GM13977 (cell line): ENCODE measurements at regions not wholly inside any gene's neighbourhood (a gene's known extent, or its start where the extent isn't known, plus 50 kb on each side); places are given as distances from the start of the nearest gene placed in this dataset.
"Not testable (repeated sequence)": the region's sequence is repeated elsewhere in the genome, so short reads cannot be mapped to it uniquely, and the experiment has no call there.

Experiments used
- DNase-seq: peaks from one replicate; pipeline ENCODE4 v3.0.0; 2012; ENCODE audit warnings: low spot score
- CTCF ChIP-seq: IDR thresholded peaks from 2 replicates; pipeline ENCODE4 v1.5.1; 2012; ENCODE audit warnings: mild to moderate bottlenecking, control low read depth; ENCODE audit not compliant: insufficient read depth; ENCODE audit errors: extremely low read depth, missing control alignments
- in situ Hi-C: fragments of 300-500 bp; cut with MboI; formaldehyde crosslinking; loops from one replicate; pipeline ENCODE4 v1.12.0; 2022; ENCODE audit warnings: low sequenced_read_pairs, low pct_unique_long_range_greater_than_20kb, mixed read lengths, inconsistent platforms; ENCODE audit not compliant: unreplicated experiment

GRCh38 chr7:76117306-76117991, 69.5 kb downstream of the MDH2 start:
- DNase-seq, in situ Hi-C loops: not testable (repeated sequence)

- not testable (repeated sequence) for DNase-seq
Observed at GRCh38 chr7:76118253-76119036, 70.5 kb downstream of the MDH2 start.

GRCh38 chr7:76121044-76121443, 73.1 kb downstream of the MDH2 start:
- DNase-seq, result no peak
- TF ChIP-seq CTCF, result no peak
- in situ Hi-C loops, result no loop called here

More at GRCh38 chr7:76118253-76119036, 70.5 kb downstream of the MDH2 start:
- in situ Hi-C loops, result not testable (repeated sequence)

GRCh38 chr7:76122516-76123239, 74.8 kb downstream of the MDH2 start:
- DNase-seq, result no peak
- no peak for TF ChIP-seq CTCF
- in situ Hi-C loops, result no loop called here

GRCh38 chr7:76123316-76123715, 75.4 kb downstream of the MDH2 start:
- TF ChIP-seq CTCF, result no peak
- in situ Hi-C loops, result no loop called here
- no peak for DNase-seq

GRCh38 chr7:76125560-76125959, 76.1 kb upstream of the SRRM3 start:
- in situ Hi-C loops, result no loop called here
- no peak for DNase-seq
- TF ChIP-seq CTCF, result no peak

GRCh38 chr7:76126632-76127031, 75.1 kb upstream of the SRRM3 start:
- DNase-seq, result no peak
- TF ChIP-seq CTCF, result no peak
- in situ Hi-C loops, result no loop called here
